Trophoblast cell (in vitro differentiated cells and primary cell): ENCODE measurements at regions not wholly inside any gene's neighbourhood (a gene's known extent, or its start where the extent isn't known, plus 50 kb on each side); places are given as distances from the start of the nearest gene placed in this dataset.
A peak's percentile ranks its signal among the peaks of the same experiment; 100 is the strongest.

Experiments used
- DNase-seq, 2 donors: peaks; one replicate each; pipeline ENCODE4 v3.0.0-alpha.2; 2016
- H2AFZ ChIP-seq: 2 replicates; pipeline ENCODE4 v1.6.1; 2013; ENCODE audit warnings: low read length, moderate library complexity, mild to moderate bottlenecking; ENCODE audit not compliant: insufficient read depth, poor library complexity
- H2AK5ac ChIP-seq: 2 replicates; pipeline ENCODE4 v1.6.1; 2013; ENCODE audit warnings: mild to moderate bottlenecking, low read length
- H2BK120ac ChIP-seq: 2 replicates; pipeline ENCODE4 v1.6.1; 2013; ENCODE audit warnings: low read length, mild to moderate bottlenecking, moderate library complexity; ENCODE audit not compliant: insufficient read depth, poor library complexity
- H2BK12ac ChIP-seq: 2 replicates; pipeline ENCODE4 v1.6.1; 2013; ENCODE audit warnings: mild to moderate bottlenecking, low read length, moderate library complexity
- H2BK5ac ChIP-seq: 2 replicates; pipeline ENCODE4 v1.6.1; 2013; ENCODE audit warnings: low read length, low read depth, moderate library complexity, mild to moderate bottlenecking; ENCODE audit not compliant: poor library complexity
- H3K14ac ChIP-seq: 2 replicates; pipeline ENCODE4 v1.6.1; 2013; ENCODE audit warnings: mild to moderate bottlenecking, low read length
- H3K18ac ChIP-seq: 2 replicates; pipeline ENCODE4 v1.6.1; 2013; ENCODE audit warnings: mild to moderate bottlenecking, low read length
- H3K23ac ChIP-seq: 2 replicates; pipeline ENCODE4 v1.6.1; 2013; ENCODE audit warnings: low read length
- H3K27ac ChIP-seq: 2 replicates; pipeline ENCODE4 v1.5.1; 2013; ENCODE audit warnings: low read depth, mild to moderate bottlenecking, inconsistent platforms, low read length, moderate library complexity
- H3K27me3 ChIP-seq: 2 replicates; pipeline ENCODE4 v1.6.1; 2013; ENCODE audit warnings: inconsistent platforms, mild to moderate bottlenecking, low read length, moderate library complexity; ENCODE audit not compliant: insufficient read depth
- H3K36me3 ChIP-seq, 2 experiments: 1 replicate in 1 of 2; 2 replicates in 1 of 2; pipeline ENCODE4 v1.6.1; 2013; ENCODE audit warnings: low read length in 2 of 2, mild to moderate bottlenecking in 2 of 2, moderate library complexity in 1 of 2; ENCODE audit not compliant: insufficient read depth in 2 of 2, control insufficient read depth in 1 of 2
- H3K4ac ChIP-seq: 2 replicates; pipeline ENCODE4 v1.6.1; 2013; ENCODE audit warnings: low read depth, mild to moderate bottlenecking, low read length, moderate library complexity
- H3K4me1 ChIP-seq, 2 experiments: 1 replicate in 1 of 2; 2 replicates in 1 of 2; pipeline ENCODE4 v1.6.1; 2013; ENCODE audit warnings: low read length in 2 of 2, mild to moderate bottlenecking in 2 of 2, moderate library complexity in 1 of 2; ENCODE audit not compliant: insufficient read depth in 2 of 2, control insufficient read depth in 1 of 2
- H3K4me2 ChIP-seq: 2 replicates; pipeline ENCODE4 v1.6.1; 2013; ENCODE audit warnings: inconsistent platforms, mild to moderate bottlenecking, low read length, moderate library complexity
- H3K4me3 ChIP-seq: 2 replicates; pipeline ENCODE4 v1.5.1; 2013; ENCODE audit warnings: mild to moderate bottlenecking, low read depth, low read length, inconsistent platforms
- H3K79me1 ChIP-seq: one replicate; pipeline ENCODE4 v1.6.1; 2013; ENCODE audit warnings: low read length
- H3K79me2 ChIP-seq: 2 replicates; pipeline ENCODE4 v1.6.1; 2013; ENCODE audit warnings: low read length, mild to moderate bottlenecking; ENCODE audit not compliant: control insufficient read depth, insufficient read depth, poor library complexity
- H3K9ac ChIP-seq: 2 replicates; pipeline ENCODE4 v1.6.1; 2013; ENCODE audit warnings: mild to moderate bottlenecking, low read length
- H3K9me3 ChIP-seq: 2 replicates; pipeline ENCODE4 v1.6.1; 2013; ENCODE audit warnings: low read depth, mild to moderate bottlenecking, control low read depth, inconsistent platforms, low read length; ENCODE audit not compliant: insufficient read depth
- H4K12ac ChIP-seq: 2 replicates; pipeline ENCODE4 v1.6.1; 2013; ENCODE audit warnings: low read depth, mild to moderate bottlenecking, low read length, moderate library complexity
- H4K8ac ChIP-seq: 2 replicates; pipeline ENCODE4 v1.6.1; 2013; ENCODE audit warnings: low read depth, mild to moderate bottlenecking, low read length, moderate library complexity
- H4K91ac ChIP-seq: one replicate; pipeline ENCODE4 v1.6.1; 2013; ENCODE audit warnings: low read depth, mild to moderate bottlenecking, low read length, moderate library complexity
- WGBS: extraction: QIAGEN DNeasy Blood & Tissue Kit; methylation state at CpG from one replicate; pipeline ENCODE4 v1.1.7; 2013; ENCODE audit warnings: missing lambda C conversion rate; ENCODE audit not compliant: insufficient read length, insufficient coverage; ENCODE audit errors: extremely low coverage; 5-methylcytosine and 5-hydroxymethylcytosine counted together

DNA sequence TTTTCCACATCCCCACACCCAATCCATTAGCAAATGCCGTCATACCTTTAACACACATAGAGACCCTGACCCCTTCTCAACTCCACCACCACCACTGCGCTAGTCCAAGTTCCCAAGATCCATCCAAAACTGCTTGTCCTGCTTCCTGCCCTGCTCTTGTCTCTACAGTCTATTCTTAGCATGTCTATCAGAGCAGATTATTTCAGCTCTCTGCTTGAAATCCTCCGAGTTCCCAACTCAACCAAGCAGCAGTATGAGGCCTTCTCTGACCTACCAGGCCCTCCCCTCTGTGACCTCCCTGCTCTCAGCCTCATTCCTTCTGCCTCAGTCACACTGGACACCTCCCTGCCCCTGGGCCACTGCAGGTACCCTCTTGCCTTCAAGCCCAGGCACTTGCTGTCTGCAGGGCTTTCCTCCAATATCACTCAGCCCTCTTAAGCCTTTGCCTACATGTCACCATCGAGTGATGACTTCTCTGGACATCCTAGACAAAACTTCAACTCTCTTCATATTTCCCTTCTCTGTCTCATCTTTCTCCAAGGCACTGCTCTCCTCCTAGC lies 134.6 kb downstream of the SPATA19 start:
- Histone ChIP-seq H2BK5ac (peak overlapping the region; percentile 71), H2BK120ac (peak overlapping the region; percentile 55), H2BK12ac (peak overlapping the region; percentile 48), H3K27ac (peak overlapping the region; percentile 70), H4K12ac (no peak overlapping the region), H3K4me3 (no peak overlapping the region), H3K4me1 (peaks cover 6 to 8% of the 10 kb centered on the region in 2 experiments), H2AK5ac (no peak overlapping the region), H3K9me3 (peaks cover 2% of the 10 kb centered on the region), H3K18ac (peak overlapping the region; percentile 39), H4K8ac (peak overlapping the region; percentile 30), H4K91ac (peak overlapping the region; percentile 86), H3K4me2 (no peak overlapping the region), H3K14ac (peak overlapping the region; percentile 55), H3K4ac (peak overlapping the region; percentile 30), H3K27me3 (no peaks in the 10 kb centered on the region), H2AFZ (no peak overlapping the region), H3K9ac (no peak overlapping the region), H3K79me1 (peaks cover 21% of the 10 kb centered on the region), H3K23ac (no peak overlapping the region), H3K79me2 (no peaks in the 10 kb centered on the region), H3K36me3 (no peaks in the 10 kb centered on the region)
- WGBS: no CpG with 5 or more reads among the region's 4 CpGs
- DNase-seq: peak; percentile 56 to 67

DNA sequence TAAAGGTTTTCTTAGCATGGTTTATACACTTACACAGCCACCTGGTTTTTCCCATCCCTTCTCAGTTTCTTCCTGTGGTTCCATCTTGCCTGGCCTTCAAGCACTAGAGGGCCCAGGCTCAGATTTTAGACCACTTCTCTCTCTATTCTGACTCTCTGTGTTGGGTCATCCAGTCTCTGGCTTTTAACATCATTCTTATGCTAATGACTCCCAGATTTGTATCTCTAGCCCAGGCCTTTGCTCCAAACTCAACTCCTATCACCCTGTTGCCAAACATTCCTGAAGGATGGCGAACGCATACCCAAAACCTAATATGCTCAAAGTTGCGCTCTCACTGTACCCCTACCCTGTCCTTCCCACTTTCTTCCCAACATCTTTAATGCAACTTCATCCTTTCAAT lies 135.1 kb downstream of the SPATA19 start:
- no peak overlapping the region for H4K8ac ChIP-seq
- H3K79me2 ChIP-seq: no peaks in the 10 kb centered on the region
- H3K9ac ChIP-seq: no peak overlapping the region
- no peak overlapping the region for H4K12ac ChIP-seq
- peaks cover 6 to 8% of the 10 kb centered on the region in 2 experiments for H3K4me1 ChIP-seq
- no peak overlapping the region for H3K18ac ChIP-seq
- H2AFZ ChIP-seq: no peak overlapping the region
- no peak overlapping the region for H3K4me2 ChIP-seq
- no peak overlapping the region for H3K23ac ChIP-seq
- H3K27me3 ChIP-seq: no peaks in the 10 kb centered on the region
- no CpG with 5 or more reads among the region's 3 CpGs for WGBS
- DNase-seq: no peak
- H3K9me3 ChIP-seq: peaks cover 2% of the 10 kb centered on the region
- peak overlapping the region; percentile 71 for H2BK5ac ChIP-seq
- no peak overlapping the region for H2AK5ac ChIP-seq
- no peak overlapping the region for H3K4me3 ChIP-seq
- no peak overlapping the region for H3K4ac ChIP-seq
- peak overlapping the region; percentile 86 for H4K91ac ChIP-seq
- peak overlapping the region; percentile 55 for H2BK120ac ChIP-seq
- H3K36me3 ChIP-seq: no peaks in the 10 kb centered on the region
- no peak overlapping the region for H2BK12ac ChIP-seq
- peaks cover 16% of the 10 kb centered on the region for H3K79me1 ChIP-seq
- H3K27ac ChIP-seq: peak overlapping the region; percentile 70
- no peak overlapping the region for H3K14ac ChIP-seq

- no peak overlapping the region for H3K27ac ChIP-seq
- no peak overlapping the region for H2BK12ac ChIP-seq
- H2AFZ ChIP-seq: no peak overlapping the region
- H3K27me3 ChIP-seq: no peaks in the 10 kb centered on the region
- H3K79me1 ChIP-seq: peaks cover 14% of the 10 kb centered on the region
- no CpG with 5 or more reads among the region's 5 CpGs for WGBS
- no peaks in the 10 kb centered on the region for H3K79me2 ChIP-seq
- H2BK120ac ChIP-seq: no peak overlapping the region
- no peak overlapping the region for H3K9ac ChIP-seq
- H2BK5ac ChIP-seq: no peak overlapping the region
- H3K4me1 ChIP-seq: peaks cover 6 to 8% of the 10 kb centered on the region in 2 experiments
- no peak overlapping the region for H3K18ac ChIP-seq
- H3K14ac ChIP-seq: no peak overlapping the region
- no peak overlapping the region for H3K4me3 ChIP-seq
- H2AK5ac ChIP-seq: no peak overlapping the region
- H4K12ac ChIP-seq: no peak overlapping the region
- H3K9me3 ChIP-seq: peaks cover 2% of the 10 kb centered on the region
- H4K91ac ChIP-seq: peak overlapping the region; percentile 25
- DNase-seq: no peak
- no peaks in the 10 kb centered on the region for H3K36me3 ChIP-seq
- H3K4ac ChIP-seq: no peak overlapping the region
- no peak overlapping the region for H3K4me2 ChIP-seq
- no peak overlapping the region for H4K8ac ChIP-seq
- no peak overlapping the region for H3K23ac ChIP-seq
These were observed 136.7 kb downstream of the SPATA19 start for GRCh38 chr11:133708547-133709051.

DNA sequence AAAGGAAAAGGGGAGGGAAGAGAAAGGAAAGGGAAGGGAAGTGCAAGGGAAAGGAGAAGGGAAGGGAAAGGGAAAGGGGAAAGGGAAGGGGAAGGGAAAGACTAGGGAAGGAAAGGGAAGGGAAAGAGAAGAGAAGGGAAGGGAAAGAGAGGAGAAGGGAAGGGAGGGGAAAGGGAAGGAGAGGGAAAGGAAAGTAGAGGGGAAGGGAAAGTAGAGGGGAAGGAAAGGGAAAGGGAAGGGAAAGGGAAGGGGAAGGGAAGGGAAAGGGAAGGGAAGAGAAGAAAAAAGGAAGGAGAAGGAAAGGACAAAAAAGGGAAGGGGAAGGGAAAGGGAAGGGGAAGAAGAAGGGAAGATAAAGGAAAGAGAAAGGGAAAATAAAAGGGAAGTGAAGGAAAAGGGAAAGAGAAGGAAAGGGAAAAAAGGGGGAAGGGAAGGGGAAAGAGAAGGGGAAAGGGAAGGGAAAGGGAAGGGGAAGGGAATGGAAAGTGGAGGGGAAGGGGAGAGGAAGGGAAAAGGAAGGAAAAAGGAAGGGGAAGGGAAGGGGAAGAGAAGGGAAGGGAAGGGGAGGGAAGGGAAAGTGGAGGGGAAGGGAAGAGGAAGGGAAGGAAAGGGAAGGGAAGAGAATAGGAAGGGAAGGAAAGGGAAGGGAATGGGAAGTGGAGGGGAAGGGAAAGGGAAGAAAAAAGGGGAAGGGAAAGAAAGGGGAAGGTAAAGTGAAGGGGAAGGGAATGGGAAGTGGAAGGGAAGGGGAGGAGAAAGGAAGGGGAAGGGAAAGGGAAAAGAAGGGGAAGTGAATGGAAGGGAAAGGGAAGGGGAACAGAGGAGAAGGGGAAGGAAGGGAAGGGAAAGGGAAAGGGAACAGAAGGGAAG lies 138.2 kb downstream of the SPATA19 start:
- no peak overlapping the region for H2AK5ac ChIP-seq
- no peak overlapping the region for H3K4me3 ChIP-seq
- no peak overlapping the region for H3K14ac ChIP-seq
- no peak overlapping the region for H3K18ac ChIP-seq
- H3K23ac ChIP-seq: no peak overlapping the region
- no peak overlapping the region for H3K27ac ChIP-seq
- H3K4me1 ChIP-seq: peaks cover 6 to 8% of the 10 kb centered on the region in 2 experiments
- H2BK12ac ChIP-seq: no peak overlapping the region
- H4K12ac ChIP-seq: no peak overlapping the region
- no peak overlapping the region for H3K4ac ChIP-seq
- no peak overlapping the region for H4K91ac ChIP-seq
- no peaks in the 10 kb centered on the region for H3K36me3 ChIP-seq
- no peaks in the 10 kb centered on the region for H3K79me2 ChIP-seq
- no peak overlapping the region for H3K9ac ChIP-seq
- no peak overlapping the region for H3K4me2 ChIP-seq
- no peak overlapping the region for H2BK5ac ChIP-seq
- no peak overlapping the region for H2BK120ac ChIP-seq
- H2AFZ ChIP-seq: no peak overlapping the region
- peaks cover 14% of the 10 kb centered on the region for H3K79me1 ChIP-seq
- H4K8ac ChIP-seq: no peak overlapping the region
- no peak for DNase-seq
- no peaks in the 10 kb centered on the region for H3K27me3 ChIP-seq
- H3K9me3 ChIP-seq: peaks cover 2% of the 10 kb centered on the region
